ENCODE measurements at regions not wholly inside any gene's neighbourhood (a gene's known extent, or its start where the extent isn't known, plus 50 kb on each side); places are given as distances from the start of the nearest gene placed in this dataset.

DNA sequence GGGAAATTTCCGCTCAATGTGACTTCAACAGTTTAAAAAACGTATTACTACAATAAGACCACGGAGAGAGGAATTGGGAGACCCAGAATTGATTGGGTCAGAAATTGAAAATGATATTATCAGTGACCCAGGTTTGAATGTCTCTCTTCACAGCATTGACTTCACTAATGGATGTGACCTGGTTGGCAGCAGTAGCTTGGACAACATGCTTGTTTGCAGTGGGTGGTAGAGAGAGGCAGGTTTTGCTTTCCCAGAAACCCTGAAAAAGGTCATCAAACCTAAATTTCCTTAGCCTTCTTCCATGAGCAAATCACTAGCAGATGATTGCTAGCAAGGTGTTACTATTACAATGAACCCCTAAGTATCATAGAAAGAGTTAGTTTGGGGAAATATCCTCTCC, 89.7 kb upstream of the ANTXRL start:
- TF ChIP-seq, protein P1, sequence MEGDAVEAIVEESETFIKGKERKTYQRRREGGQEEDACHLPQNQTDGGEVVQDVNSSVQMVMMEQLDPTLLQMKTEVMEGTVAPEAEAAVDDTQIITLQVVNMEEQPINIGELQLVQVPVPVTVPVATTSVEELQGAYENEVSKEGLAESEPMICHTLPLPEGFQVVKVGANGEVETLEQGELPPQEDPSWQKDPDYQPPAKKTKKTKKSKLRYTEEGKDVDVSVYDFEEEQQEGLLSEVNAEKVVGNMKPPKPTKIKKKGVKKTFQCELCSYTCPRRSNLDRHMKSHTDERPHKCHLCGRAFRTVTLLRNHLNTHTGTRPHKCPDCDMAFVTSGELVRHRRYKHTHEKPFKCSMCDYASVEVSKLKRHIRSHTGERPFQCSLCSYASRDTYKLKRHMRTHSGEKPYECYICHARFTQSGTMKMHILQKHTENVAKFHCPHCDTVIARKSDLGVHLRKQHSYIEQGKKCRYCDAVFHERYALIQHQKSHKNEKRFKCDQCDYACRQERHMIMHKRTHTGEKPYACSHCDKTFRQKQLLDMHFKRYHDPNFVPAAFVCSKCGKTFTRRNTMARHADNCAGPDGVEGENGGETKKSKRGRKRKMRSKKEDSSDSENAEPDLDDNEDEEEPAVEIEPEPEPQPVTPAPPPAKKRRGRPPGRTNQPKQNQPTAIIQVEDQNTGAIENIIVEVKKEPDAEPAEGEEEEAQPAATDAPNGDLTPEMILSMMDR (conservative IDR thresholded peaks at IDR 0.05; ENCODE audit: low read depth in 2 of 2), result no peak
- TF ChIP-seq EZH2phosphoT487 (IDR thresholded peaks at IDR 0.05; ENCODE audit: unreplicated experiment), result no peak
- no peak for TF ChIP-seq EZH2 (IDR thresholded peaks at IDR 0.05; ENCODE audit: low read depth, unreplicated experiment)
- no peak for TF ChIP-seq POLR2AphosphoS5 (IDR thresholded peaks at IDR 0.05; ENCODE audit: low read depth)
- TF ChIP-seq ZNF114 (CRISPR knock-in tag; IDR thresholded peaks at IDR 0.05), result no peak
- TF ChIP-seq, protein P2, sequence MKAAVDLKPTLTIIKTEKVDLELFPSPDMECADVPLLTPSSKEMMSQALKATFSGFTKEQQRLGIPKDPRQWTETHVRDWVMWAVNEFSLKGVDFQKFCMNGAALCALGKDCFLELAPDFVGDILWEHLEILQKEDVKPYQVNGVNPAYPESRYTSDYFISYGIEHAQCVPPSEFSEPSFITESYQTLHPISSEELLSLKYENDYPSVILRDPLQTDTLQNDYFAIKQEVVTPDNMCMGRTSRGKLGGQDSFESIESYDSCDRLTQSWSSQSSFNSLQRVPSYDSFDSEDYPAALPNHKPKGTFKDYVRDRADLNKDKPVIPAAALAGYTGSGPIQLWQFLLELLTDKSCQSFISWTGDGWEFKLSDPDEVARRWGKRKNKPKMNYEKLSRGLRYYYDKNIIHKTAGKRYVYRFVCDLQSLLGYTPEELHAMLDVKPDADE (IDR thresholded peaks at IDR 0.05), result no peak

Measured in GM23338 (cell line).